Activated T-cell treated with anti-CD3 and anti-CD28 coated beads for 4 hours (primary cell): ENCODE measurements at regions not wholly inside any gene's neighbourhood (a gene's known extent, or its start where the extent isn't known, plus 50 kb on each side); places are given as distances from the start of the nearest gene placed in this dataset.

Experiments
- DNase-seq: peaks from one replicate; pipeline ENCODE4 v3.0.0-alpha.2; 2020

GRCh38 chr2:145635706-145636427 is 1115.9 kb upstream of the ZEB2 start:
- DNase-seq: no peak

- DNase-seq: no peak
These were observed 1111.6 kb upstream of the ZEB2 start for GRCh38 chr2:145631561-145631960.

- DNase-seq: no peak
These were observed 1106.4 kb upstream of the ZEB2 start for GRCh38 chr2:145626301-145626700.

- DNase-seq: no peak
These were observed 1105.2 kb upstream of the ZEB2 start for GRCh38 chr2:145625111-145625510.

- DNase-seq: no peak
These were observed 1103.2 kb upstream of the ZEB2 start for GRCh38 chr2:145623136-145623535.

- no peak for DNase-seq
These were observed 1102.4 kb upstream of the ZEB2 start for GRCh38 chr2:145622285-145622684.

- DNase-seq: no peak
These were observed 1098.0 kb upstream of the ZEB2 start for GRCh38 chr2:145617906-145618305.

GRCh38 chr2:145617420-145617819 is 1097.5 kb upstream of the ZEB2 start:
- DNase-seq: no peak

GRCh38 chr2:145615626-145616025 is 1095.7 kb upstream of the ZEB2 start:
- DNase-seq: no peak

- no peak for DNase-seq
These were observed 1090.0 kb upstream of the ZEB2 start for GRCh38 chr2:145609951-145610350.

- DNase-seq: no peak
These were observed 1081.5 kb upstream of the ZEB2 start for GRCh38 chr2:145601361-145601925.

- no peak for DNase-seq
These were observed 1080.9 kb upstream of the ZEB2 start for GRCh38 chr2:145600811-145601210.

- DNase-seq: no peak
These were observed 1079.8 kb upstream of the ZEB2 start for GRCh38 chr2:145599756-145600155.

GRCh38 chr2:145598434-145598833 is 1078.5 kb upstream of the ZEB2 start:
- no peak for DNase-seq

GRCh38 chr2:145597809-145598208 is 1077.9 kb upstream of the ZEB2 start:
- no peak for DNase-seq

- no peak for DNase-seq
These were observed 1077.1 kb upstream of the ZEB2 start for GRCh38 chr2:145597006-145597405.

- no peak for DNase-seq
These were observed 1076.5 kb upstream of the ZEB2 start for GRCh38 chr2:145596416-145596815.

- no peak for DNase-seq
These were observed 1075.4 kb upstream of the ZEB2 start for GRCh38 chr2:145595296-145595695.

GRCh38 chr2:145593991-145594614 is 1074.2 kb upstream of the ZEB2 start:
- DNase-seq: no peak

GRCh38 chr2:145593280-145593679 is 1073.4 kb upstream of the ZEB2 start:
- no peak for DNase-seq

GRCh38 chr2:145592361-145592760 is 1072.4 kb upstream of the ZEB2 start:
- DNase-seq: no peak

GRCh38 chr2:145591109-145591809 is 1071.3 kb upstream of the ZEB2 start:
- no peak for DNase-seq

- DNase-seq: no peak
These were observed 1068.0 kb upstream of the ZEB2 start for GRCh38 chr2:145587922-145588321.

- no peak for DNase-seq
These were observed 1064.4 kb upstream of the ZEB2 start for GRCh38 chr2:145584353-145584752.
